Skeletal muscle satellite cell (primary cell): ENCODE measurements at regions not wholly inside any gene's neighbourhood (a gene's known extent, or its start where the extent isn't known, plus 50 kb on each side); places are given as distances from the start of the nearest gene placed in this dataset.
"Not testable (repeated sequence)": the region's sequence is repeated elsewhere in the genome, so short reads cannot be mapped to it uniquely, and the experiment has no call there.

Source experiments
- H3K27me3 ChIP-seq: 2 replicates; pipeline ENCODE4 v1.7.0; 2013; ENCODE audit warnings: low read length; ENCODE audit not compliant: control insufficient read depth, insufficient read depth
- H3K36me3 ChIP-seq: 2 replicates; pipeline ENCODE4 v1.7.0; 2013; ENCODE audit warnings: mild to moderate bottlenecking, control low read depth, low read length; ENCODE audit not compliant: insufficient read depth
- H3K4me1 ChIP-seq: 2 replicates; pipeline ENCODE4 v1.7.0; 2013; ENCODE audit warnings: low read length; ENCODE audit not compliant: control insufficient read depth, insufficient read depth
- H3K4me2 ChIP-seq: 2 replicates; pipeline ENCODE4 v1.7.0; 2013; ENCODE audit warnings: mild to moderate bottlenecking, low read length
- H3K4me3 ChIP-seq: 2 replicates; pipeline ENCODE4 v1.7.0; 2013; ENCODE audit warnings: low read length
- H3K9ac ChIP-seq: 2 replicates; pipeline ENCODE4 v1.7.0; 2013; ENCODE audit warnings: mild to moderate bottlenecking, low read depth, low read length, moderate library complexity
- H3K9me3 ChIP-seq: replicated peaks from 2 replicates; pipeline ENCODE4 v1.7.0; 2013; ENCODE audit warnings: mild to moderate bottlenecking, control low read depth, low read length

DNA sequence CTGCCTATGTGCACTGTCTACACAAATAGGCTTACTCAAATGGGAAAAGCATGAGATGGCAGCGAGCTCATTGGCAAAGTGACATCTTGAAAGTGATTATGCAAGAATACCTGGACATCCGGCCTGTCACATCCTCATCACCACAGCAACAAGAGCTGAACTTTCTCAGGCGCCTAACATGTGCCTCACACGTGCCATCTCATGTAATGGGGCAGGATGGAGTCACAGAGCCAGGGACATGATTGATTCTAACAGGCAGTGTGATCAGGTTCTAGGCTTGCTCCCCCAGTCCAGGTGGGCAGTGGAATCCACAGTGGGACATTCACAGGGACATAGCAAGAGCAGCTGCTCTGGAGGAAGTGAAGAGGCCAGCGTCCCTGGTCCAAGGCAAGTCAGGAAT, 192.3 kb upstream of the SSTR4 start:
- Histone ChIP-seq H3K4me3 (no peak overlapping the region), H3K9ac (no peak overlapping the region), H3K36me3 (no peaks in the 10 kb centered on the region), H3K27me3 (peaks cover 10% of the 10 kb centered on the region), H3K9me3 (no peaks in the 10 kb centered on the region), H3K4me2 (no peak overlapping the region), H3K4me1 (no peaks in the 10 kb centered on the region)

DNA sequence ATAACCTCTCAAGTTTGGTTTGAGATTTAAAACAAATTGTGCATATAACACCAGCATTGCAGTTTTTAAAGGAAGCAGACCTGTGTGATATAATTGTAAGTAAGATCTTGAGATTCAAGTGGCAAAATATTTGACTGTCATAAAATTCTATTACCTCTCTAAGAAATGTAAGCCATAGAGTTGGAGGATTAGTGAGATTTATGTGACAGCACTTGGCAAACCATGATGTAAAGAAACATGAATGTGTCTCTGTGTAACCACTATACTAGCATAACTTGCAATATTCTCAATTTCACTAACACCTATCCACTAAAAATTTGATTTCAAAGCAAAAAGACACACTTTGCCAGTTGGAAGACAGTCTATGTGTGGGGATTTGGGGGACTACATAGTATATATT, 190.2 kb upstream of the SSTR4 start:
- H3K9me3 ChIP-seq: no peaks in the 10 kb centered on the region
- peaks cover 10% of the 10 kb centered on the region for H3K27me3 ChIP-seq
- H3K4me3 ChIP-seq: no peak overlapping the region
- no peak overlapping the region for H3K9ac ChIP-seq
- H3K36me3 ChIP-seq: no peaks in the 10 kb centered on the region
- no peaks in the 10 kb centered on the region for H3K4me1 ChIP-seq
- no peak overlapping the region for H3K4me2 ChIP-seq

DNA sequence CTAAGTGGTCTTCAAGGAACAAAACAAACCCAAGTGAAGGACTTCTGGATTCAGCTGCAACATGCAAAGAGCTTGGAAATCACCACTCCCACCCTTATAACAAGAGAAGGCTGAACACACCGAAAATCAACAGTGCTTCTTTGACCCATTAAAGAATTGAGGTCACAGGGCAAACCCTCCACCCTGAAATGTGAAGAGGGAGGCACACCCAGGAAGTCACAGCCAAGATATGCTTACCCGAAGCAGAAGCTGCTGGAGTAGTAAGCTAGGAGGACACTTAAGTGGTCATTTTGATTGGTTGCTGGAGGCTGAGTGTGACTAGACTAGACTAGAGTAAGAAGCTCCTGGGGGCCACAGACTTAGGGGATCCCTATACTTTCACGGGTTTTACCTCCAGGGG, 188.2 kb upstream of the SSTR4 start:
- H3K27me3 ChIP-seq: peaks cover 7% of the 10 kb centered on the region
- H3K4me2 ChIP-seq: no peak overlapping the region
- no peaks in the 10 kb centered on the region for H3K36me3 ChIP-seq
- no peaks in the 10 kb centered on the region for H3K4me1 ChIP-seq
- H3K9ac ChIP-seq: no peak overlapping the region
- no peak overlapping the region for H3K4me3 ChIP-seq
- H3K9me3 ChIP-seq: no peaks in the 10 kb centered on the region

DNA sequence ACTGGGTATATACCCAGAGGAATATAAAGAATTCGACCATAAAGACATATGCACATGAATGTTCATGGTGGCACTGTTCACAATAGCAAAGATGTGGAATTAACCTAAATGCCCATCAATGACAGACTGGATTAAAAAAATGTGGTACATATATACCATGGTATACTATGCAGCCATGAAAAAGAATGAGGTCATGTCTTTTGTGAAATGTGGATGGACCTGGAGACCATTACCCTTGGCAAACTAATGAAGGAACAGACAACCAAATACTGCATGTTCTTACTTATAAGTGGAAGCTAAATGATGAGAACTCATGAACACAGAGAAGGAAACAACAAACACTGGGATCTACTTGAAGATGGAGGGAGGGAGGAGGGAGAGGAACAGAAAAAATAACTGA, 186.7 kb upstream of the SSTR4 start:
- no peak overlapping the region for H3K9ac ChIP-seq
- no peak overlapping the region for H3K4me3 ChIP-seq
- H3K9me3 ChIP-seq: no peaks in the 10 kb centered on the region
- no peaks in the 10 kb centered on the region for H3K4me1 ChIP-seq
- no peaks in the 10 kb centered on the region for H3K27me3 ChIP-seq
- no peaks in the 10 kb centered on the region for H3K36me3 ChIP-seq
- H3K4me2 ChIP-seq: no peak overlapping the region

DNA sequence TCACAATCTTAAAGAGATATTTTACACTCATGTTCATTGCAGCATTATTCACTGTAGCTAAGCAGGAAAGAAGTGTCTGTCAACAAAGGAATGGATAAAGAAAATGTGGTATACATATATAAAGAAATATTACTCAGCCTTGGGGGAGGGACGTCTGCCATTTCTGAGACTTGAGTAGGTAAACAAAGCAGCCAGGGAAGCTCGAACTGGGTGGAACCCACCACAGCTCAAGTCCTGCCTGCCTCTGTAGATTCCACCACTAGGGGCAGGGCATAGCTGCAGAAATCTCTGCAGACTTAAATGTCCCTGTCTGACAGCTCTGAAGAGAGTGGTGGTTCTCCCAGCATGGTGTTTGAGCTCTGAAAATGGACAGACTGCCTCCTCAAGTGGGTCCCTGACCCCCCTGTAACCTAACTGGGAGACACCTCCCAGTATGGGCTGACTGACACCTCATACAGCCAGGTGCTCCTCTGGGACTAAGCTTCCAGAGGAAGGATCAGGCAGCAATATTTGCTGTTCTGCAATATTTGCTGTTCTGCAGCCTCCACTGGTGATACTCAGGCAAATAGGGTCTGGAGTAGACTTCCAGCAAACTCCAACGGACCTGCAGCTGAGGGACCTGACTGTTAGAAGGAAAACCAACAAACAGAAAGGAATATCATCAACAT, 183.3 kb upstream of the SSTR4 start:
- not testable (repeated sequence) for H3K4me2 ChIP-seq, H3K4me3 ChIP-seq, H3K9me3 ChIP-seq, H3K27me3 ChIP-seq, H3K36me3 ChIP-seq, H3K4me1 ChIP-seq, H3K9ac ChIP-seq

DNA sequence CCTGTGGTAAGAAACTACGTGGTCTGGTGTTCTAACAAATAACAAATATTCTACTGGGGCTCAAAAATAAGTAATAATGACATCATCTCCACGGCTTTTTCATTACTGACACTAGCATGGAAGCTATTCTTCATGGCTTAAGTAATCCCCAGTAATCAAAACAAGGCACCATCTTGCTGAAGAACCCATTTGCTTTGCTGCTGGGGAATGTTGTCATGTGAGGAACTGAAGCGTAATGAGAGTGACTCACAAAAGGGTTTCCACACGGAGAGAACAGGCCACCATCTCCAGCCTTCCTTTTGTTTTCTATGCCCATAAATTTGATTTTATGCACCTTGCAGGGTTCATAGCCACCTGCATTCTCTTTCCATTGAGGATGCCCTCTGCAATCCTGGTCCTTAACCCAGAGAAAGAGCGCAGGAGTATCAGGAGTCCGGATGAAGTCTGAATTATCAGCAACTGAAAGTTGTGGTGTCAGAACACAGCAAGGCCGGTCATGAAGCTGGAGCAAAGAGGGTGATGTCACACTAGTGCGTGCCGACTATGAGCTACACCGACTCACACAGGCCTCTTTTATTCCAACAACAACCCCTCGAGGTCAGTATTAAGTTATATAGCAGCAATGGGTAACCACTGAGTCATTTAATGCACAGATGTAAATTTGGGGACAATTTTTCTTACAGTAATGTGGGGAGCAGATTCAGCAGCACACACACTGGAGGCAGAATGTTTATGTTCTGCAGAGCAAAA, 173.7 kb upstream of the SSTR4 start:
- no peak overlapping the region for H3K4me2 ChIP-seq
- no peaks in the 10 kb centered on the region for H3K4me1 ChIP-seq
- no peaks in the 10 kb centered on the region for H3K36me3 ChIP-seq
- no peaks in the 10 kb centered on the region for H3K9me3 ChIP-seq
- no peak overlapping the region for H3K4me3 ChIP-seq
- no peak overlapping the region for H3K9ac ChIP-seq
- H3K27me3 ChIP-seq: no peaks in the 10 kb centered on the region

DNA sequence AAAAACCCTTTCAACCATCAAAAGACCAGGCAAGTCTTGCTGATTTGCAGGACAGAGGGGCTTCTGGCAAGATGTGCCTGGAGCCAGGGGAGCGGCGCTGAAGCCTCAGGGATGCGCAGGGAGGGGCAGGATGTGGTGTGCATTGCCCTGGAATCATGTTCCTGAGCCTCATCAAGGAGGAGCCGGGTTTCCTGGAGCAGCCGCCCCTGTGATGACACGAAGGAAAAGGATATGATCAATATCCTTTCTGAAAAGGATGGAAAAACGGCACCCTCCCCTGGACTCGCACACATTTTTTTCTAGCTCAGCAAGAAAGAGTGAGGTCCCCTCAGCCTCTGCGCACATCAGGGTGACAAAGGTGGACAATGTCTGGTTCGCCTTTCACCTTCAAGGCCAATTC, 173.1 kb upstream of the SSTR4 start:
- Histone ChIP-seq H3K27me3 (no peaks in the 10 kb centered on the region), H3K9ac (no peak overlapping the region), H3K4me2 (no peak overlapping the region), H3K9me3 (no peaks in the 10 kb centered on the region), H3K4me3 (no peak overlapping the region), H3K36me3 (no peaks in the 10 kb centered on the region), H3K4me1 (peaks cover 3% of the 10 kb centered on the region)

DNA sequence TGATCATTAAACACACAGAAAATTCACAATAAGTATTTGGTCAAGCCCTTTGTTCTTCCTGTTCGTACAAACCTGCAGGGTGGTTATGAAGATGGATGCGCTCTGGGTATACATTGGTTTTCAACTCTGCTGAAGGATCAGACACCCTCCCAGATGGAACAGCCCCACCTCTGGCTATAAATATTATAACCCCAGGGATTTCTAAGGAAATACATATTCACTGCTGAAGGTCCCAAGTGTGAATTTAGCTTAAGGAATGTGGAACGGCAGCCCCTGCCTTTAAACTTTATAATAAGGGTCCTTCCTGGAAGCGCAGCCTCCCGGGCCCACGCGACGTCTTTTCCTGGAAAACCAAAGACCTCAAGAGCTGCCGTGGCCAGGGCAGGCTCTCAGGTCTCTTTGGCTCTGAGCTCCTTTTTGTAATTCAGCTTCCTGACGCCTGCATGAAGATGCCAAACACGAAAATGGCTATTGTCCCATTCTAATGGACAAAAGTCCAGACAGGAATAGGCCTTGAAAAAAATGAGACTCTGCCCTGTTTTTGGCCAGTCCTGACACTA, 172.4 kb upstream of the SSTR4 start:
- H3K4me2 ChIP-seq: no peak overlapping the region
- no peaks in the 10 kb centered on the region for H3K36me3 ChIP-seq
- H3K9ac ChIP-seq: no peak overlapping the region
- peaks cover 5% of the 10 kb centered on the region for H3K4me1 ChIP-seq
- H3K27me3 ChIP-seq: no peaks in the 10 kb centered on the region
- H3K9me3 ChIP-seq: no peaks in the 10 kb centered on the region
- H3K4me3 ChIP-seq: no peak overlapping the region

DNA sequence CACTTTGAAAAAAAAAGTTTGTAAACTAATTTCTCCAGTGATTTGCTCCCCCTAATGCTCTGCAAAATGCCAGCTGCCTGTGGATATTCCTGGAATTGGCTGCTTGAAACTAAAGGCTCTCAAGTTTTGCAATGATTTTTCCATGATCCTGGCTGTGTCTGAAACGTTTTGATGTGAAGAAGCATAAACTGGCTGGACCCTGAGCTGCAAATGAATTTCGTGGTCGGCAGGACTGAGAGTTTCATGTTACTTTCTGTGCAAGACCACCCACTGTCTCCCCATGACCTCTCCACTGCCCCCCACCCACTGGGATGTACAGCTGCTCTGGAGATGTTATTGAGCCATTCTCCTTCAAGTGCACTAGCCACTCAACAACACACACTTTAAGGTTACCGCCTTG, 171.3 kb upstream of the SSTR4 start:
- no peak overlapping the region for H3K4me2 ChIP-seq
- no peaks in the 10 kb centered on the region for H3K36me3 ChIP-seq
- no peak overlapping the region for H3K4me3 ChIP-seq
- H3K27me3 ChIP-seq: no peaks in the 10 kb centered on the region
- H3K4me1 ChIP-seq: peaks cover 5% of the 10 kb centered on the region
- no peak overlapping the region for H3K9ac ChIP-seq
- no peaks in the 10 kb centered on the region for H3K9me3 ChIP-seq

DNA sequence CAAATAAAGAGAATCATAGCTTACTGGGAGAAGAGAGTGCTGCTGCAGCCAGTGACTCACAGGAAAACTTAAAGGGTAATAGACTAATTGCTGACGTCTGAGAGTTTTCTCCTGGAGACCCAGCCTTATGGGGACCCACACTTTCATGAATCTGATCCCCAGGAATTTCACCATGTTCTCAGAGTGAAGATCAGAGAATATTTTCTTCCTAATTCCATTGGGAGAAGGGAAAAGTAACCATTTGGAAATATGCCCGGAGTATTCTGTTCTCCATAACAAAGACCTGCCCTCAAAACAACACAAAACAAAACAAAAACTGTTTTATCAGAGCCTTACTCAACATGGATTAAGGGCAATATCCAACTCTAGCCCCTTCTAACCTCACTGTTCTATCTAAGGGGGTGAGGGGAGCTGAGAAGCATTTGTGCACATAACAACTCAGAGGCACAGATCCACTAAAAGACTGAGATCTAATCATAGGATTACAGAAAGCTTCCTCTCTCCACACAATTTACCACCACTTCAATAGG, 168.2 kb upstream of the SSTR4 start:
- no peak overlapping the region for H3K4me3 ChIP-seq
- peaks cover 5% of the 10 kb centered on the region for H3K4me1 ChIP-seq
- no peaks in the 10 kb centered on the region for H3K9me3 ChIP-seq
- H3K9ac ChIP-seq: peak overlapping the region; percentile 43
- peak overlapping the region; percentile 37 for H3K4me2 ChIP-seq
- H3K27me3 ChIP-seq: no peaks in the 10 kb centered on the region
- H3K36me3 ChIP-seq: no peaks in the 10 kb centered on the region

DNA sequence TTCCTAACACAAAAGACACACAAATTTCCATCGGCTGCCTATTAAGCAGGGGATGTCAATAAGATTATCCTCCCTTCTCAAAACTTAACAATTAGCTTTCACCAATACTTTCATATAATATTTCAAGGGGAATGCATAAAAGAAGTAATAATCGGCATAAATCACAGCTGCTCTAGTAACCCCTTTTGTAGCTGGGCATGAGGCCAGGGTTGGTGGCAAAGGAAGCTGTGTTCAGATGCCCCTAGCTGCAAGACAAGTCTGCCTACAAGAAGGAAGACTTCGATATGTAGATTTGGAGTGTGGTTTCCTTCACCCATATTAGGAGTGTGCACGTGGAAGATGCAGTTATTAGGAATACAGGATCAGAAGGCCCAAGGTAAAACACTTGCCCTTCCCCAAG, 156.9 kb upstream of the SSTR4 start:
- H3K4me1 ChIP-seq: no peaks in the 10 kb centered on the region
- no peak overlapping the region for H3K4me3 ChIP-seq
- no peaks in the 10 kb centered on the region for H3K36me3 ChIP-seq
- no peak overlapping the region for H3K9ac ChIP-seq
- H3K9me3 ChIP-seq: no peaks in the 10 kb centered on the region
- H3K27me3 ChIP-seq: peaks cover 6% of the 10 kb centered on the region
- no peak overlapping the region for H3K4me2 ChIP-seq
